Thoracic aorta (tissue), 2 donors: ENCODE measurements at regions not wholly inside any gene's neighbourhood (a gene's known extent, or its start where the extent isn't known, plus 50 kb on each side); places are given as distances from the start of the nearest gene placed in this dataset.

Experiments
- ATAC-seq: fragments of 150-250 bp; one replicate; pipeline ENCODE4 v1.8.0; 2017; ENCODE audit warnings: low read depth; ENCODE audit not compliant: insufficient number of reproducible peaks, low FRiP score
- DNase-seq: peaks from one replicate; pipeline ENCODE4 v3.0.0-alpha.2; 2020; ENCODE audit warnings: low spot score
- H3K27ac ChIP-seq, 2 donors: fragments of 200-600 bp; sonication (generic); 1 replicate in 1 of 2; 2 replicates in 1 of 2; pipeline ENCODE4 v1.5.1; 2016; ENCODE audit warnings: mild to moderate bottlenecking in 2 of 2, moderate library complexity in 2 of 2
- H3K27me3 ChIP-seq: fragments of 200-600 bp; sonication (generic); replicated peaks from 2 replicates; pipeline ENCODE4 v1.6.0; 2016; ENCODE audit warnings: mild to moderate bottlenecking; ENCODE audit not compliant: insufficient read depth
- H3K36me3 ChIP-seq: fragments of 200-600 bp; sonication (generic); one replicate; pipeline ENCODE4 v1.5.1; 2016
- H3K4me1 ChIP-seq, 2 donors: fragments of 200-600 bp; sonication (generic); 1 replicate in 1 of 2; 2 replicates in 1 of 2; pipeline versions ENCODE4 v1.5.1 to v1.6.0; 2016; ENCODE audit warnings: low read depth in 2 of 2, mild to moderate bottlenecking in 1 of 2; ENCODE audit not compliant: control insufficient read depth in 1 of 2
- H3K4me3 ChIP-seq: fragments of 200-600 bp; sonication (generic); 2 replicates; pipeline ENCODE4 v1.5.1; 2016; ENCODE audit warnings: mild to moderate bottlenecking
- H3K9me3 ChIP-seq: fragments of 200-600 bp; sonication (generic); 2 replicates; pipeline ENCODE4 v1.5.1; 2016
- CTCF ChIP-seq: fragments of 200-600 bp; sonication (generic); IDR thresholded peaks from one replicate; pipeline ENCODE4 v1.5.1; 2019; ENCODE audit warnings: antibody characterized with exemption

GRCh38 chr16:73420676-73421075 lies 372.7 kb upstream of the ZFHX3 start:
- no peaks in the 10 kb centered on the region for H3K27me3 ChIP-seq
- no peak for TF ChIP-seq CTCF
- no peak overlapping the region for H3K27ac ChIP-seq
- peaks cover 10 to 14% of the 10 kb centered on the region in 2 donors for H3K4me1 ChIP-seq
- no peaks in the 10 kb centered on the region for H3K9me3 ChIP-seq
- no peak for ATAC-seq
- H3K36me3 ChIP-seq = no peaks in the 10 kb centered on the region
- peak overlapping the region; percentile 12 for H3K4me3 ChIP-seq
- no peak for DNase-seq

- Histone ChIP-seq H3K4me1 (peaks cover 10 to 14% of the 10 kb centered on the region in 2 donors), H3K9me3 (no peaks in the 10 kb centered on the region), H3K36me3 (no peaks in the 10 kb centered on the region), H3K4me3 (peak overlapping the region; percentile 12), H3K27ac (no peak overlapping the region), H3K27me3 (no peaks in the 10 kb centered on the region)
- ATAC-seq (no peak), DNase-seq (no peak)
- no peak for TF ChIP-seq CTCF
Measured at GRCh38 chr16:73420244-73420643, 372.3 kb upstream of the ZFHX3 start.

GRCh38 chr16:73418691-73419090 lies 370.8 kb upstream of the ZFHX3 start:
- peaks cover 10 to 14% of the 10 kb centered on the region in 2 donors for H3K4me1 ChIP-seq
- DNase-seq (no peak), ATAC-seq (no peak)
- no peak overlapping the region for H3K4me3 ChIP-seq
- no peak overlapping the region for H3K27ac ChIP-seq
- H3K9me3 ChIP-seq = no peaks in the 10 kb centered on the region
- H3K36me3 ChIP-seq = no peaks in the 10 kb centered on the region
- no peak for TF ChIP-seq CTCF
- no peaks in the 10 kb centered on the region for H3K27me3 ChIP-seq

GRCh38 chr16:73418051-73418450 lies 370.1 kb upstream of the ZFHX3 start:
- no peak for DNase-seq
- ATAC-seq = no peak
- Histone ChIP-seq H3K36me3 (no peaks in the 10 kb centered on the region), H3K27ac (no peak overlapping the region), H3K27me3 (no peaks in the 10 kb centered on the region), H3K4me1 (peaks cover 10 to 14% of the 10 kb centered on the region in 2 donors), H3K4me3 (no peak overlapping the region), H3K9me3 (no peaks in the 10 kb centered on the region)
- no peak for TF ChIP-seq CTCF

GRCh38 chr16:73415286-73415685 lies 367.4 kb upstream of the ZFHX3 start:
- ATAC-seq (no peak), DNase-seq (no peak)
- TF ChIP-seq CTCF = no peak
- H3K27me3 ChIP-seq = no peaks in the 10 kb centered on the region
- peaks cover 4 to 5% of the 10 kb centered on the region in 2 donors for H3K4me1 ChIP-seq
- H3K36me3 ChIP-seq = no peaks in the 10 kb centered on the region
- H3K9me3 ChIP-seq = no peaks in the 10 kb centered on the region
- H3K4me3 ChIP-seq = no peak overlapping the region
- no peak overlapping the region for H3K27ac ChIP-seq
